ENCODE measurements at regions not wholly inside any gene's neighbourhood (a gene's known extent, or its start where the extent isn't known, plus 50 kb on each side); places are given as distances from the start of the nearest gene placed in this dataset.

GRCh38 chr18:55079481-55080355 is 120.5 kb upstream of the CCDC68 start:
- H3K9me3 ChIP-seq (ENCODE audit: control insufficient read depth, low read length, poor library complexity, severe bottlenecking), result no peaks in the 10 kb centered on the region
- Mint-ChIP-seq H3K27me3 (no peaks in the 10 kb centered on the region), H3K4me3 (no peak overlapping the region), H3K27ac (no peak overlapping the region), H3K36me3 (ENCODE audit: low read depth) (no peaks in the 10 kb centered on the region), H3K4me1 (no peaks in the 10 kb centered on the region)
- no peak for ATAC-seq
- DNase-seq, result no peak

- H3K9me3 ChIP-seq (ENCODE audit: control insufficient read depth, low read length, poor library complexity, severe bottlenecking), result no peaks in the 10 kb centered on the region
- DNase-seq, result no peak
- H3K27me3 Mint-ChIP-seq, result no peaks in the 10 kb centered on the region
- H3K4me3 Mint-ChIP-seq, result no peak overlapping the region
- H3K27ac Mint-ChIP-seq, result no peak overlapping the region
- no peaks in the 10 kb centered on the region for H3K36me3 Mint-ChIP-seq (ENCODE audit: low read depth)
- H3K4me1 Mint-ChIP-seq, result no peaks in the 10 kb centered on the region
- no peak for ATAC-seq
These were observed 119.8 kb upstream of the CCDC68 start for GRCh38 chr18:55079067-55079466.

DNA sequence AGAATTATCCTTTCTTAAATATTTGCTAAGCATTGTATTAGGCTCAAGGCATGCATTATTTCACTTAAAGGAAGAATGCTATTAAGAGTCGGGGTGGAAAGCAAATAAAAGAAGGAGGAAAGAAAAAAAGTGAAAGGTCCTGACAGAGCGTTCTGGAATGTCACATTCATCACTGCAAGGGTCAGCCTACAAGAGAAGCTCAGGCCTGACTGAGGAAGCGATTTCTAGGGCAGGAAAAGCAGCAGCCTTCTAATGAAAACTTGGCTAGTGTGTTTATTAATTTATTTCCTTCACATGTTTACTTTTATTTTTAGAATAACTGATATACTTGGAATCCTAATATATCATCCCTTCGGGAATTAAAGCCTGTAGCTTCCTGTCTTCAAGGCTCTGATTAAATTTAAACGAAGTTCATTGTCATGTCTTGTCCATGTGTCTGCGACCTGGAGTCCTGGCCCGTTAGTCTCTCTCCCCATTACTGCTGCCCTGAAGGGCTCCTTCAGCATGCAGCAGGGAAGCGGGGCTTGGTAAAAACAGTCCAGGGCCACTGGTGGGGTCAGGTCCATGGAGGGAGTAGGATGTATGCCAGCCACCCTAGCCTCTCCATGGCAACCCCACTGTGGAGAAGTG is 119.2 kb upstream of the CCDC68 start:
- ATAC-seq, result no peak
- Mint-ChIP-seq H3K4me1 (no peaks in the 10 kb centered on the region), H3K27ac (no peak overlapping the region), H3K4me3 (no peak overlapping the region), H3K27me3 (no peaks in the 10 kb centered on the region), H3K36me3 (ENCODE audit: low read depth) (no peaks in the 10 kb centered on the region)
- DNase-seq, result no peak
- H3K9me3 ChIP-seq (ENCODE audit: control insufficient read depth, low read length, poor library complexity, severe bottlenecking), result no peaks in the 10 kb centered on the region

GRCh38 chr18:55076643-55077218 is 117.5 kb upstream of the CCDC68 start:
- DNase-seq (no peak), ATAC-seq (no peak)
- no peaks in the 10 kb centered on the region for H3K4me1 Mint-ChIP-seq
- peaks cover 2% of the 10 kb centered on the region for H3K27me3 Mint-ChIP-seq
- no peaks in the 10 kb centered on the region for H3K9me3 ChIP-seq (ENCODE audit: control insufficient read depth, low read length, poor library complexity, severe bottlenecking)
- no peaks in the 10 kb centered on the region for H3K36me3 Mint-ChIP-seq (ENCODE audit: low read depth)
- H3K27ac Mint-ChIP-seq, result no peak overlapping the region
- no peak overlapping the region for H3K4me3 Mint-ChIP-seq

GRCh38 chr18:55073834-55074233 is 114.6 kb upstream of the CCDC68 start:
- Mint-ChIP-seq H3K4me3 (no peak overlapping the region), H3K27ac (no peak overlapping the region), H3K27me3 (peaks cover 20% of the 10 kb centered on the region), H3K36me3 (ENCODE audit: low read depth) (no peaks in the 10 kb centered on the region), H3K4me1 (no peaks in the 10 kb centered on the region)
- no peak for DNase-seq
- no peak for ATAC-seq
- no peaks in the 10 kb centered on the region for H3K9me3 ChIP-seq (ENCODE audit: control insufficient read depth, low read length, poor library complexity, severe bottlenecking)

- Mint-ChIP-seq H3K4me1 (no peaks in the 10 kb centered on the region), H3K27ac (no peak overlapping the region), H3K4me3 (no peak overlapping the region), H3K36me3 (ENCODE audit: low read depth) (no peaks in the 10 kb centered on the region), H3K27me3 (peaks cover 20% of the 10 kb centered on the region)
- ATAC-seq, result no peak
- no peaks in the 10 kb centered on the region for H3K9me3 ChIP-seq (ENCODE audit: control insufficient read depth, low read length, poor library complexity, severe bottlenecking)
- no peak for DNase-seq
These were observed 113.9 kb upstream of the CCDC68 start for GRCh38 chr18:55073116-55073515.

DNA sequence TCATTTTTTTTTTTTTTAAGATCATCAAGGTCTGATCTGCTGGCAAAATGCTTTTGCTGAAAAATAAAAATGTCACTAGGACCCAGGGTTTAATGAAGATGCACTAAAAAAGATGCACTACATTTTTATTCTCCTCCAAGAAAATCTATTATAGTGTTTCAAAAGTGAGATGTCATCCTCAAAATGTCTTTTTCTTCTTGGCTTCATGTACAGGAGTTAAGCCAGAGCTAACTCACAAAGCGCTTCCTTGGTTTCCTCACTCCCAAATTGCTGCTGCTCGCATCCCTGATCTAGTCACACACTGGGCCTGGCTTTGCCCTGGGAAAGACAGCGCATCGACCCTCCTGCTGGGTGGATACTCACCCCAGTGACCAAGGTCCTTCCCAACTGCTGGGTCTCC is 113.4 kb upstream of the CCDC68 start:
- peaks cover 20% of the 10 kb centered on the region for H3K27me3 Mint-ChIP-seq
- H3K9me3 ChIP-seq (ENCODE audit: control insufficient read depth, low read length, poor library complexity, severe bottlenecking), result no peaks in the 10 kb centered on the region
- no peak overlapping the region for H3K4me3 Mint-ChIP-seq
- no peak for ATAC-seq
- H3K36me3 Mint-ChIP-seq (ENCODE audit: low read depth), result no peaks in the 10 kb centered on the region
- H3K4me1 Mint-ChIP-seq, result no peaks in the 10 kb centered on the region
- DNase-seq, result no peak
- H3K27ac Mint-ChIP-seq, result no peak overlapping the region

DNA sequence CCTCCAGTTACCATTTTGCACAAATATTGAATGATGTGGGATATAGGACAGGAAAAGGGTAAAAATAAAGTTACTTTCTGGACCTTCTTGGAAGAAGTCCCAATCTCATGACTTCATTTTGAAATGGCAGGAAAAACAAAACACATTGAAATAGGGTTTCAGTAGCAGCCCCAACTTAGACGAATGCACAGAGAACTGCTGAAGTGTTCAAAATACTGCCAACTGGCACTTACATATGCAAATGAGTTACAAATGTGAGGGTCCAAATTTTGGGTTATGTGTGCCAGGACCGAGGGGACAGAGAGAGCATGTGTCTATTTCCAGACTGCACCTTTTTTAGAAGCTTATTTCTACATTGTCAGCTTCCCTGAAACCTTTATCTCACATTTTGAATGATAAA is 112.9 kb upstream of the CCDC68 start:
- Mint-ChIP-seq H3K27ac (no peak overlapping the region), H3K27me3 (peaks cover 20% of the 10 kb centered on the region), H3K36me3 (ENCODE audit: low read depth) (no peaks in the 10 kb centered on the region), H3K4me3 (no peak overlapping the region), H3K4me1 (no peaks in the 10 kb centered on the region)
- DNase-seq (no peak), ATAC-seq (no peak)
- H3K9me3 ChIP-seq (ENCODE audit: control insufficient read depth, low read length, poor library complexity, severe bottlenecking), result no peaks in the 10 kb centered on the region

- peak; percentile 27 for ATAC-seq
- Mint-ChIP-seq H3K27ac (no peak overlapping the region), H3K4me3 (no peak overlapping the region), H3K36me3 (ENCODE audit: low read depth) (no peaks in the 10 kb centered on the region), H3K27me3 (peaks cover 20% of the 10 kb centered on the region), H3K4me1 (no peaks in the 10 kb centered on the region)
- no peaks in the 10 kb centered on the region for H3K9me3 ChIP-seq (ENCODE audit: control insufficient read depth, low read length, poor library complexity, severe bottlenecking)
- no peak for DNase-seq
These were observed 110.2 kb upstream of the CCDC68 start for GRCh38 chr18:55069497-55069896.

GRCh38 chr18:55064760-55065159 is 105.5 kb upstream of the CCDC68 start:
- no peak overlapping the region for H3K27ac Mint-ChIP-seq
- DNase-seq (no peak), ATAC-seq (no peak)
- peaks cover 8% of the 10 kb centered on the region for H3K27me3 Mint-ChIP-seq
- H3K9me3 ChIP-seq (ENCODE audit: control insufficient read depth, low read length, poor library complexity, severe bottlenecking), result no peaks in the 10 kb centered on the region
- no peaks in the 10 kb centered on the region for H3K36me3 Mint-ChIP-seq (ENCODE audit: low read depth)
- no peak overlapping the region for H3K4me3 Mint-ChIP-seq
- no peaks in the 10 kb centered on the region for H3K4me1 Mint-ChIP-seq

- DNase-seq (no peak), ATAC-seq (no peak)
- Mint-ChIP-seq H3K4me3 (no peak overlapping the region), H3K27me3 (peaks cover 1% of the 10 kb centered on the region), H3K36me3 (ENCODE audit: low read depth) (no peaks in the 10 kb centered on the region), H3K27ac (no peak overlapping the region), H3K4me1 (no peaks in the 10 kb centered on the region)
- H3K9me3 ChIP-seq (ENCODE audit: control insufficient read depth, low read length, poor library complexity, severe bottlenecking), result no peaks in the 10 kb centered on the region
These were observed 104.8 kb upstream of the CCDC68 start for GRCh38 chr18:55064073-55064472.

- no peaks in the 10 kb centered on the region for H3K9me3 ChIP-seq (ENCODE audit: control insufficient read depth, low read length, poor library complexity, severe bottlenecking)
- no peak for ATAC-seq
- no peaks in the 10 kb centered on the region for H3K4me1 Mint-ChIP-seq
- H3K27me3 Mint-ChIP-seq, result peaks cover 6% of the 10 kb centered on the region
- no peaks in the 10 kb centered on the region for H3K36me3 Mint-ChIP-seq (ENCODE audit: low read depth)
- H3K27ac Mint-ChIP-seq, result no peak overlapping the region
- DNase-seq, result no peak
- no peak overlapping the region for H3K4me3 Mint-ChIP-seq
These were observed 95.0 kb upstream of the CCDC68 start for GRCh38 chr18:55054021-55054990.

GRCh38 chr18:55048892-55049291 is 89.6 kb upstream of the CCDC68 start:
- ATAC-seq (no peak), DNase-seq (no peak)
- H3K27me3 Mint-ChIP-seq, result peaks cover 5% of the 10 kb centered on the region
- H3K4me3 Mint-ChIP-seq, result no peak overlapping the region
- no peak overlapping the region for H3K27ac Mint-ChIP-seq
- no peaks in the 10 kb centered on the region for H3K9me3 ChIP-seq (ENCODE audit: control insufficient read depth, low read length, poor library complexity, severe bottlenecking)
- no peaks in the 10 kb centered on the region for H3K4me1 Mint-ChIP-seq
- H3K36me3 Mint-ChIP-seq (ENCODE audit: low read depth), result no peaks in the 10 kb centered on the region

All from T-helper 17 cell (primary cell).